Common myeloid progenitor, CD34-positive (primary cell): ENCODE measurements at regions not wholly inside any gene's neighbourhood (a gene's known extent, or its start where the extent isn't known, plus 50 kb on each side); places are given as distances from the start of the nearest gene placed in this dataset.

Source experiments
- CTCF ChIA-PET: fragments of 350-600 bp; sonication (Branson Sonifier 250); formaldehyde crosslinking; loops from one replicate; lab custom pipeline; 2021; ENCODE audit warnings: antibody characterized with exemption; lab: Charles Lee
- POLR2A ChIA-PET: fragments of 350-600 bp; sonication (Branson Sonifier 250); formaldehyde crosslinking; loops from one replicate; lab custom pipeline; 2021; ENCODE audit warnings: antibody characterized with exemption; lab: Charles Lee
- DNase-seq, 3 donors: peaks; one replicate each; pipeline versions ENCODE4 v3.0.0 to v3.0.0-alpha.2; 2013
- H3K27ac ChIP-seq, 2 experiments: 1 replicate in 1 of 2; 2 replicates in 1 of 2; pipeline ENCODE4 v1.7.0; 2013; ENCODE audit warnings: inconsistent platforms in 2 of 2, low read length in 2 of 2, mild to moderate bottlenecking in 2 of 2, low read depth in 1 of 2, moderate library complexity in 1 of 2; ENCODE audit not compliant: severe bottlenecking in 2 of 2, insufficient read depth in 1 of 2, poor library complexity in 1 of 2
- H3K27me3 ChIP-seq, 5 experiments: replicated peaks in 2 of 5; 1 replicate in 3 of 5; 2 replicates in 2 of 5; pipeline versions ENCODE4 v1.6.1 to v1.7.0; 2013; ENCODE audit warnings: low read length in 4 of 5, mild to moderate bottlenecking in 2 of 5, moderate library complexity in 2 of 5, inconsistent platforms in 1 of 5; ENCODE audit not compliant: insufficient read depth in 5 of 5, control insufficient read depth in 4 of 5
- H3K36me3 ChIP-seq, 4 experiments: 1 replicate in 2 of 4; 2 replicates in 2 of 4; pipeline versions ENCODE4 v1.6.1 to v1.7.0; 2013; ENCODE audit warnings: low read length in 3 of 4, control low read depth in 1 of 4, mild to moderate bottlenecking in 1 of 4; ENCODE audit not compliant: control insufficient read depth in 4 of 4, insufficient read depth in 4 of 4
- H3K4me1 ChIP-seq, 4 experiments: 1 replicate in 3 of 4; 2 replicates in 1 of 4; pipeline versions ENCODE4 v1.6.1 to v1.7.1; 2013; ENCODE audit warnings: low read length in 3 of 4, mild to moderate bottlenecking in 3 of 4, control low read depth in 1 of 4, inconsistent platforms in 1 of 4, moderate library complexity in 1 of 4; ENCODE audit not compliant: control insufficient read depth in 4 of 4, insufficient read depth in 4 of 4; ENCODE audit errors: control extremely low read depth in 1 of 4
- H3K4me3 ChIP-seq, 7 experiments: 1 replicate in 4 of 7; 2 replicates in 3 of 7; pipeline versions ENCODE4 v1.5.1 to v1.7.0; 2013; ENCODE audit warnings: mild to moderate bottlenecking in 7 of 7, low read length in 6 of 7, moderate library complexity in 6 of 7, inconsistent platforms in 2 of 7, low read depth in 2 of 7, control low read depth in 1 of 7; ENCODE audit not compliant: insufficient read depth in 4 of 7, control insufficient read depth in 1 of 7; ENCODE audit errors: extremely low read depth in 1 of 7
- H3K9me3 ChIP-seq, 5 experiments: 1 replicate in 4 of 5; 2 replicates in 1 of 5; pipeline versions ENCODE4 v1.6.1 to v1.7.1; 2013; ENCODE audit warnings: low read length in 4 of 5, mild to moderate bottlenecking in 2 of 5, inconsistent platforms in 1 of 5, low read depth in 1 of 5, moderate library complexity in 1 of 5; ENCODE audit not compliant: control insufficient read depth in 4 of 5, insufficient read depth in 2 of 5; ENCODE audit errors: control extremely low read depth in 1 of 5
- WGBS: methylation state at CpG from one replicate; pipeline ENCODE4 v1.1.5; 2013; ENCODE audit not compliant: insufficient coverage; 5-methylcytosine and 5-hydroxymethylcytosine counted together

DNA sequence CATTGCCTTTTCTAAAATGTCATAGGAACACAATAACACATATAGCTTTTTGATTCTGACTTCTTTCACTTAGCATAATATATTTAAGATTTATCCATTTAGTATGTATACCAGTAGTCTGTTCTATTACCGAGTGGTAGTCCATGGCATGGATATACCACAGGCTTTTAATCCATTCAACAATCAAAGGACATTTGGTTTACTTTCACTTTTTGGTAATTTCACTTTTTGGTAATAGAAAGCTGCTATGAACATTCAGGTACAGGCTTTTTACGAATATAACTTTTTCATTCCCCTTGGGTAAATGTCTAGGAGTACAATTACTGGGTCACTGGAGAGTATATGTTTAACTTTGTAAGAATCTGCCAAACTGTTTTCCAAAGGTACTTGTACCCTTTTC, 100.7 kb upstream of the PRICKLE1 start:
- POLR2A ChIA-PET, result no interaction called here
- Histone ChIP-seq H3K9me3 (peaks cover 0 to under 1% (median 0%) of the 10 kb centered on the region in 5 experiments), H3K27me3 (no peaks in the 10 kb centered on the region), H3K36me3 (no peaks in the 10 kb centered on the region), H3K4me3 (no peak overlapping the region), H3K4me1 (no peaks in the 10 kb centered on the region), H3K27ac (no peak overlapping the region)
- no peak for DNase-seq
- CTCF ChIA-PET, result interaction anchor here (1.3 kb wide), 1 partner anchor 11 kb away, joined by 3 read pairs; no protein-coding TSS in a partner anchor
- WGBS, result no CpG with 5 or more reads among the region's 2 CpGs

- WGBS, result 17% methylated on average over 1 of the region's 1 CpG
- ChIA-PET CTCF (interaction anchor here (1.3 kb wide), 1 partner anchor 10 kb away, joined by 3 read pairs; no protein-coding TSS in a partner anchor), POLR2A (no interaction called here)
Measured at GRCh38 chr12:42689699-42690098, 100.2 kb upstream of the PRICKLE1 start.

DNA sequence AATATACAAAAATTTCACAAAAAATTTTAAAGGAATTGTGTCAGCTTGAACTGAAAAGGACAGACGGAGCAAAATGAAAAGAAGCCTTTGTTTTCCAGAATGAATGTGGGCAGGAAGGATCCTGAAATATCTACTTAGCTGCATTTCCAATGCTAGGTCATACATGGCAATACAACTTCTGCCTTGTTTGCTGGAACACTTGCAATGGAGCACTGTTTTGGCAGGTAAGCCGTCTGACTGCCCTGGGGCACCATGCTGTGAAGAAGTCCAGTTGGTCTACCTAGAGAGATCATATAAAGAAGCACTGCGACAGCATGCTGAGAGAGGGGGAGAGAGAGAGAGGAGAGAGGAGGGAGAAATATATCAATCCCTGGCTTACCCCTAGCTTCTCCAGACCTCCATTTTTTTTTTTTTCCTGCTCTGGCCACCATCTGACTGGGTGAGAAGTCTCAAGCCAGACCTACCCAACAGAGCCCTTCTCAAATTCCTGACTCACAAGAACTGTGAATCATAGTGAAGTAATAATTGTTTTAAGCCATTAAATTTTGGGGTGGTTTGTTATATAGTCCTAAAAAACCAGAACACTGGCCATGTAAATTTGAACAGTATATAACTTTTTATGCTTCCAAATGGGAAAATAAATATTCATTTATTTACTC, 97.1 kb upstream of the PRICKLE1 start:
- Histone ChIP-seq H3K4me1 (no peaks in the 10 kb centered on the region), H3K9me3 (no peaks in the 10 kb centered on the region), H3K27me3 (no peaks in the 10 kb centered on the region), H3K4me3 (no peak overlapping the region), H3K36me3 (no peaks in the 10 kb centered on the region), H3K27ac (no peak overlapping the region)
- WGBS, result 100% methylated on average over 1 of the region's 3 CpGs
- CTCF ChIA-PET, result no interaction called here
- no peak for DNase-seq
- POLR2A ChIA-PET, result no interaction called here

More at GRCh38 chr12:42689699-42690098, 100.2 kb upstream of the PRICKLE1 start:
- Histone ChIP-seq H3K9me3 (no peaks in the 10 kb centered on the region), H3K4me1 (no peaks in the 10 kb centered on the region), H3K36me3 (no peaks in the 10 kb centered on the region), H3K27me3 (no peaks in the 10 kb centered on the region), H3K27ac (no peak overlapping the region), H3K4me3 (no peak overlapping the region)
- DNase-seq, result no peak

GRCh38 chr12:42684802-42685071, 95.2 kb upstream of the PRICKLE1 start:
- no CpG with 5 or more reads among the region's 1 CpG for WGBS
- Histone ChIP-seq H3K27me3 (no peaks in the 10 kb centered on the region), H3K36me3 (no peaks in the 10 kb centered on the region), H3K4me1 (no peaks in the 10 kb centered on the region), H3K27ac (no peak overlapping the region), H3K4me3 (no peak overlapping the region), H3K9me3 (no peaks in the 10 kb centered on the region)
- ChIA-PET CTCF (no interaction called here), POLR2A (no interaction called here)
- no peak for DNase-seq

DNA sequence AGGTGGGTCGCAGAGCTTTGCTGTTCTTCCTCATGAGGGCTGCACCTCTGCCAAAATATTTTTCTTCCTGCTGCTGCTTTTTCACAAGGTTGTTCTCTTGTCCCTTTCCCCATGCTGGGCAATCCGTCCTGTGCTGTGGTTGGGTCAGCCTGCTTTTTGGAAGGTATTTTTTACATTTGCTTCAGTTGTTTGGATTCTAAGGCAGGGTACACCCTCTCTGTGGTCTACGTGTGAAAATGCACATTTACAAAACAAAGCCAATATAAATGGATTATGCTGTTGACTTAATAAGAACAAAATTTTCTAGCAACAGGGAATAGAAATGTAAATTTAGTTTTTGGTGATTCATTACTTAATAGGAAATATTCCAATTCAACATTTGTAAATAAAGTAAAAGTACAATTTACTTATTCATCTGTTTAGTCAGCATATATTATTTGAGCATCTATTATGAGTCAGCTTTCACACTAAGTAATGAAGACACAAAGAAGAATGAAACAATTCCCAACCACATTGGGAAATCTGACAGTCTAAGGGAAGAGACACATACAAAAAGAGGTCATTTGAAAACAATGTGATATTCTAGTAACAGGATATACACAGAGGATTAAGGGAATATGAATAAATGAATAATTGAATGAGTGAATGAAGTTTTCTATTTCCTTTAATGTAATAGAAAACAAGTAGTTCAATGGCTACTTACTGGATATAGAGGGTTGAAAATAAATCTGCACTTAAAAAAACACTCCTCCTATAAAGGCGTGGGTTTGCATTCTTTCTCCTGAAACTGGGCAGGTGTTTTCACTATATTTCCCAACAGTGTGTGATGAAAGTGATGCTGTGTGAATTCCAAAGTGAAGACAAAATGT, 94.6 kb upstream of the PRICKLE1 start:
- WGBS, result 33% methylated on average over 1 of the region's 4 CpGs
- Histone ChIP-seq H3K27ac (no peak overlapping the region), H3K36me3 (no peaks in the 10 kb centered on the region), H3K4me3 (no peak overlapping the region), H3K9me3 (no peaks in the 10 kb centered on the region), H3K4me1 (no peaks in the 10 kb centered on the region), H3K27me3 (no peaks in the 10 kb centered on the region)
- DNase-seq, result no peak
- ChIA-PET CTCF (no interaction called here), POLR2A (no interaction called here)

GRCh38 chr12:42683266-42683665, 93.7 kb upstream of the PRICKLE1 start:
- no peak overlapping the region for H3K27ac ChIP-seq
- no CpG with 5 or more reads among the region's 1 CpG for WGBS
- H3K9me3 ChIP-seq, result no peaks in the 10 kb centered on the region
- POLR2A ChIA-PET, result no interaction called here
- no peaks in the 10 kb centered on the region for H3K36me3 ChIP-seq
- CTCF ChIA-PET, result no interaction called here
- H3K27me3 ChIP-seq, result no peaks in the 10 kb centered on the region
- no peaks in the 10 kb centered on the region for H3K4me1 ChIP-seq
- DNase-seq, result no peak
- no peak overlapping the region for H3K4me3 ChIP-seq

DNA sequence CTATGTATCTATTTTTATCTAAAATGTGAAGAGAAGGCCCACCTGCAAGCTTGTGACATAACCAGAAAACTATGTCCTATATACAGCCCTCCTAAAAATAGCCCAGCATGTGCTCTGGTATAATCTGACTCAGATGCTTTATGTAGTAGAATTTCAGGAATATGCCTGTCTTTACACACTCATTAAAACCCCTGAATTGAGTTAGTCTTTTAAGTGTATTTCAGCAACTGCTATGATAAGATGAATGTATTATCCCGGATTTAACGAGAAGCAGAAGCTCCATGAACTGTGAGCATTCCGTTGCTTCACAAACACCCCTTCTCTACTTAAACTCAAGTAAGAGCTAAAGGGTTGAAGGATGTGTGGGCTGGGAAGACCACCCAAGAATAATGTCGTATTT, 89.9 kb upstream of the PRICKLE1 start:
- no peaks in the 10 kb centered on the region for H3K36me3 ChIP-seq
- H3K9me3 ChIP-seq, result no peaks in the 10 kb centered on the region
- WGBS, result no CpG with 5 or more reads among the region's 4 CpGs
- H3K27me3 ChIP-seq, result no peaks in the 10 kb centered on the region
- DNase-seq, result no peak
- POLR2A ChIA-PET, result no interaction called here
- no peak overlapping the region for H3K4me3 ChIP-seq
- H3K27ac ChIP-seq, result no peak overlapping the region
- CTCF ChIA-PET, result interaction anchor here (0.9 kb wide), 1 partner anchor 10 kb away, joined by 3 read pairs; no protein-coding TSS in a partner anchor
- no peaks in the 10 kb centered on the region for H3K4me1 ChIP-seq
